ENCODE measurements at regions not wholly inside any gene's neighbourhood (a gene's known extent, or its start where the extent isn't known, plus 50 kb on each side); places are given as distances from the start of the nearest gene placed in this dataset.

GRCh38 chr15:87215100-87215499 is 1041.4 kb downstream of the NTRK3 start:
- H3K9me3 Mint-ChIP-seq: peaks cover 12 to 15% of the 10 kb centered on the region in 2 donors
- 100% methylated on average over 1 of the region's 1 CpG for WGBS (ENCODE audit: insufficient coverage)

GRCh38 chr15:87213626-87214025 is 1042.9 kb downstream of the NTRK3 start:
- Histone ChIP-seq H3K4me1 (ENCODE audit: control insufficient read depth, insufficient read depth, low read length) (no peaks in the 10 kb centered on the region), H3K27me3 (ENCODE audit: control insufficient read depth, insufficient read depth, low read length) (no peaks in the 10 kb centered on the region), H3K36me3 (ENCODE audit: control insufficient read depth, insufficient read depth, low read length) (no peaks in the 10 kb centered on the region), H3K27ac (ENCODE audit: low read length) (no peak overlapping the region), H3K9me3 (ENCODE audit: control insufficient read depth, insufficient read depth, low read length) (no peaks in the 10 kb centered on the region), H3K4me3 (ENCODE audit: low read length) (no peak overlapping the region)
- Mint-ChIP-seq H3K4me1 (no peaks in the 10 kb centered on the region), H3K9me3 (peaks cover 11 to 14% of the 10 kb centered on the region in 2 donors), H3K36me3 (no peaks in the 10 kb centered on the region), H3K4me3 (no peak overlapping the region), H3K27ac (no peak overlapping the region), H3K27me3 (ENCODE audit: low read depth in 2 of 2) (no peaks in the 10 kb centered on the region)
- TF ChIP-seq CTCF (IDR thresholded peaks at IDR 0.05): no peak
- WGBS (ENCODE audit: insufficient coverage): 82% methylated on average over 6 of the region's 6 CpGs
- no peak for ATAC-seq
- intact Hi-C loops (cut with micrococcal nuclease): no loop called here
- DNase-seq: no peak

More at GRCh38 chr15:87215100-87215499, 1041.4 kb downstream of the NTRK3 start:
- Histone ChIP-seq H3K4me1 (ENCODE audit: control insufficient read depth, insufficient read depth, low read length) (no peaks in the 10 kb centered on the region), H3K27ac (ENCODE audit: low read length) (no peak overlapping the region), H3K36me3 (ENCODE audit: control insufficient read depth, insufficient read depth, low read length) (no peaks in the 10 kb centered on the region), H3K27me3 (ENCODE audit: control insufficient read depth, insufficient read depth, low read length) (no peaks in the 10 kb centered on the region), H3K4me3 (ENCODE audit: low read length) (no peak overlapping the region), H3K9me3 (ENCODE audit: control insufficient read depth, insufficient read depth, low read length) (no peaks in the 10 kb centered on the region)
- Mint-ChIP-seq H3K4me3 (no peak overlapping the region), H3K36me3 (no peaks in the 10 kb centered on the region), H3K27ac (no peak overlapping the region), H3K4me1 (no peaks in the 10 kb centered on the region), H3K27me3 (ENCODE audit: low read depth in 2 of 2) (no peaks in the 10 kb centered on the region)
- intact Hi-C loops (cut with micrococcal nuclease): no loop called here
- ATAC-seq: no peak
- no peak for DNase-seq
- no peak for TF ChIP-seq CTCF (IDR thresholded peaks at IDR 0.05)

- no peaks in the 10 kb centered on the region for H3K27me3 ChIP-seq (ENCODE audit: control insufficient read depth, insufficient read depth, low read length)
- no peaks in the 10 kb centered on the region for H3K9me3 ChIP-seq (ENCODE audit: control insufficient read depth, insufficient read depth, low read length)
- H3K27me3 Mint-ChIP-seq (ENCODE audit: low read depth in 2 of 2): no peaks in the 10 kb centered on the region
- H3K36me3 Mint-ChIP-seq: no peaks in the 10 kb centered on the region
- H3K4me3 Mint-ChIP-seq: no peak overlapping the region
- TF ChIP-seq CTCF (IDR thresholded peaks at IDR 0.05): no peak
- H3K4me1 ChIP-seq (ENCODE audit: control insufficient read depth, insufficient read depth, low read length): no peaks in the 10 kb centered on the region
- ATAC-seq (no peak), DNase-seq (no peak)
- intact Hi-C loops (cut with micrococcal nuclease): no loop called here
- no peaks in the 10 kb centered on the region for H3K4me1 Mint-ChIP-seq
- no peak overlapping the region for H3K27ac ChIP-seq (ENCODE audit: low read length)
- 81% methylated on average over 4 of the region's 4 CpGs for WGBS (ENCODE audit: insufficient coverage)
- no peak overlapping the region for H3K4me3 ChIP-seq (ENCODE audit: low read length)
- H3K36me3 ChIP-seq (ENCODE audit: control insufficient read depth, insufficient read depth, low read length): no peaks in the 10 kb centered on the region
- no peak overlapping the region for H3K27ac Mint-ChIP-seq
- H3K9me3 Mint-ChIP-seq: peaks cover 10 to 12% of the 10 kb centered on the region in 2 donors
Observed at GRCh38 chr15:87212041-87212440, 1044.5 kb downstream of the NTRK3 start.

GRCh38 chr15:87211547-87211946 is 1045.0 kb downstream of the NTRK3 start:
- no peaks in the 10 kb centered on the region for H3K4me1 Mint-ChIP-seq
- Histone ChIP-seq H3K4me3 (ENCODE audit: low read length) (no peak overlapping the region), H3K27ac (ENCODE audit: low read length) (no peak overlapping the region), H3K9me3 (ENCODE audit: control insufficient read depth, insufficient read depth, low read length) (no peaks in the 10 kb centered on the region), H3K27me3 (ENCODE audit: control insufficient read depth, insufficient read depth, low read length) (no peaks in the 10 kb centered on the region), H3K36me3 (ENCODE audit: control insufficient read depth, insufficient read depth, low read length) (no peaks in the 10 kb centered on the region), H3K4me1 (ENCODE audit: control insufficient read depth, insufficient read depth, low read length) (no peaks in the 10 kb centered on the region)
- no peak for TF ChIP-seq CTCF (IDR thresholded peaks at IDR 0.05)
- peaks cover 11 to 12% of the 10 kb centered on the region in 2 donors for H3K9me3 Mint-ChIP-seq
- H3K27ac Mint-ChIP-seq: no peak overlapping the region
- WGBS (ENCODE audit: insufficient coverage): 55% methylated on average over 1 of the region's 1 CpG
- H3K36me3 Mint-ChIP-seq: no peaks in the 10 kb centered on the region
- no peak overlapping the region for H3K4me3 Mint-ChIP-seq
- no peak for DNase-seq
- ATAC-seq: no peak
- intact Hi-C loops (cut with micrococcal nuclease): no loop called here
- H3K27me3 Mint-ChIP-seq (ENCODE audit: low read depth in 2 of 2): no peaks in the 10 kb centered on the region

Measured in natural killer cell (primary cell).